Stimulated activated CD4-positive, alpha-beta T cell treated with anti-CD3 and anti-CD28 coated beads, TNF-alpha, amount 100 ng/mL, for 1 hour (primary cell): ENCODE measurements at regions not wholly inside any gene's neighbourhood (a gene's known extent, or its start where the extent isn't known, plus 50 kb on each side); places are given as distances from the start of the nearest gene placed in this dataset.
"Not testable (repeated sequence)": the region's sequence is repeated elsewhere in the genome, so short reads cannot be mapped to it uniquely, and the experiment has no call there.

Experiments
- DNase-seq, 3 donors: peaks; one replicate each; pipeline ENCODE4 v3.0.0-alpha.2; 2020; ENCODE audit warnings: low read depth in 3 of 3, low spot score in 1 of 3

DNA sequence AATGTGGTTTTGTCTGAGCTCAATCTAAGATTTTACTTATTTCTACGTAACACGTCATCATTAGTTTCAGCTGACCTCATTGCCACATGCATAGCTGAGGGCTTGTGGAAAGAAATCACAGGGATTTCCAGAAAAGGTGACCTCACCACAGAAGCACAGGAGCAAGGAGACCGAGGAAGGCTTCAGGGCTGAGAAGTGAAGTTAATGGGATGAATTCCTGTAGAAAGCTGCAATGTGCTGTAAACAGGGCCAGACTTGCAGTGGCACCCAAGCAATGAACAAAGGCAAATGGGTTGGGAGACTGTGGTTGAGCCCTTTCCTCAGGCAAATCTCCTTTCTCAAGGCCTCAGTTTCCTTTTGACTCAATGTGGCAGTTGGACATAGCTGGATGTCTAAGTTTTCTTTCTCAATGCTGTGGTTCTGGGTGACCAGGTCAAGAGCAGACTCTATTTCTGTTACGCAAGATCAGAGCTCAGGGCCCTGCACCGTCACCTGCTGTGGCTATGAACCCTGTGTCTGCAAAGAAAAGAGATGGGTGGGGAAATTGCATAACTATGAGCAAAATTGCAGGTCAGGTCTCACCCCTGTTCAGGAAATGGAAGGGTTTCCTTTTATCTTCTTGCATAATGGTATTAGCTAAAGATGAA is 252.2 kb upstream of the TBL1XR1 start:
- no peak for DNase-seq

DNA sequence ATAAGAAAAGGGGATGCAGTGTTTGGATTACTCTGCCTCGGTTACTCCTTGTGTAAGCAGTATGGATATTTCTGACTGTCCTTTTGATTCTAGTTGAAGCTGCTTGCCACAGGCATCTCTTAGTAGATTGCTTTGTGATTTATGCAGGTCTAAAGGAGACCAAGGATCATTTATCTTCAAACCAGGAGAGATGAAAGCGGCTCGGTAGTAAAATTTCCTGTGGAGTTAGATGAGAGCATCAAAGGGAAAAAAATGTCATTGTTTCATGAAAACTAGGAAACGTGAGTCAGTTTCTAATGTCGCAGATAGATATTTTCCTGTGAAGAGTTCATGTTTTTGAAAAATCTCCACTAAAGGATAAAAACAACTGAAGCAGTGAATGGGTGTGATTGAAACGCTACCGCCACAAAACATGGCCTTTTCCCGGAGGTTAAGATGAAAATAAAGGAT is 254.0 kb upstream of the TBL1XR1 start:
- DNase-seq: no peak

DNA sequence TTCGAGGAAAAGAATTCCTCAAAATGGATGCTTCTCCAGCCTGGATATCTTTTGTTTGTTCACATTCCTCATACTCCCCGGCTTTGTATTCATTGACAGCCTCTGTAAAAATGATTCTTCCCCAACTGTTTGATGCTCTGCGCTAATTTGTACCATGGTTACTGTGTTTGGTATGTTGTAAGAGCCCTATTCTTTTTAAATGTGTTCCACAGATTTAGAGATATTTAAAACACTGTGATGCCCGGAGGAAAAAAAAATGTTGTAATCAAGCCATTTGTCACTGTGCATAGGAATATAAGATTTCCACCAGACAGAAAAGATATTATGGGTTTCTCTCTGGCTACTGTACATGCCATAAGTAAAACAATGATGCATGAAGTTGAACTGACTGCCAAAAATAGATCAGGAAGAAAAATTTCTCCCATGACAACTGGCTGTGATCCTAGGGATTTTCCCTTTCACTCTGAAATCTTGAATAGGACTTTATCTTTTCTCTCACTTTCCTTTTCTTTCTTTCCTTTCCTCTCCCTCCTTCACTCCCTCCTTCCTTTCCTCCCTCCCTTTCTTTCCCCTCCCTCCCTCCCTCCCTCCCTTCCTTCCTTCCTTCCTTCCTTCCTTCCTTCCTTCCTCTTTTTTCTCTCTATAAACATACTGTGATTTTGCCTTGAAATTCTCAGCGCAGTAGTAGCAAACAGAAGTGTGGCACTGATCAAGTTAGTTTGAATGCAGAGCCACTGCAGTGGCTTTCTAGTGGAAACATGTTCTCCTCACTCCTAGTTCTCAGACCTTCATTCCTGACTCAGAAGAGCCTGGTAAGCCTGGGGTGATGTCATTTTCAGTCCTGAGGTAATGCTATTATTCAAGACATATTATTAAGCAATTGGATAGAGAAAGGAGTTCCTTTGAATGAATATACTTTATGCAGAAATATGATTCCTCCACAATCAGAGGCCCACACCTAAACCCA is 254.9 kb upstream of the TBL1XR1 start:
- no peak for DNase-seq

DNA sequence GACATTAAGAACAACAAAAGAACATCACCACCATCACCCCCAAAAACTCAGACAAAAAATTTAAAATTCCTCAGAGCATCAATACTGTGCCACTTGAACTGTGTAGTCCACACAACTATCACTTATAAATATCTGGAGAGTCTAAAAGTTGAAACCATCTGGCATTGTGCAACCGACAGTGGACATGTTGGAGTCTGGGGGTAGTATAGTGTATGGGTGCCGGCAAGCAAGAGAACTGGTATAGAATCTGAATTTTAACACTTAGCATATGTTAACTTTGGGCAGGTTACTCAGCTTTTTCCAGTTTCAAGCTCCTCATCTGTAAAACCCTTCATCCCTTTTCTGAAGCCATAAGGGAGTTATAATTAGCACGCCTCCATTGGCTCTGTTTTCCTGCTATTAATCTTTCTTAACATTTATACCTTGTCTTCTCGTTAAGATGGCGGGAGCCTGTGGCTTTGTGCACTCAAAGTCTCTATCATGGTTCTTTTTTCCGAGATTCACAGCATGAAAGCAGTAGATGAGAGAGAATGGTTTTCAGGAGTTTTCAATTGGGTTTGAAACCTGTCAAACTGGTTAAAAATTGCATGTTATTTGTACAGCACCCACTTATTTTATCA is 255.7 kb upstream of the TBL1XR1 start:
- no peak for DNase-seq

DNA sequence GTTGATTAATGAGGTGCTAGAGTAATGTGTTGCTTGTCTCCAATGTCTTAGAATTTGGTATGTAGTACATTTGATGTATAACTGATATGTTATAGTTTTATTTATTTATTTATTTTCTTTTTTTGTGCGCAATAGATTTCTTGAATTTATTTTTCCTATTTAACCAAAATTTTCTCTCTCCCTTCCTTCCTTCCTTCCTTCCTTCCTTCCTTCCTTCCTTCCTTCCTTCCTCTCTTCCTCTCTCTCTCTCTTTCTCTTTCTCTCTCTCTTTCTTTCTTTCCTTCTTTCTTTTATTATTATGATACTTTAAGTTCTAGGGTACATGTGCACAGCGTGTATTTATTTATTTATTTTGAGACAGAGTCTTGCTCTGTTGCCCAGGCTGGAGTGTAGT is 256.2 kb upstream of the TBL1XR1 start:
- DNase-seq: no peak

DNA sequence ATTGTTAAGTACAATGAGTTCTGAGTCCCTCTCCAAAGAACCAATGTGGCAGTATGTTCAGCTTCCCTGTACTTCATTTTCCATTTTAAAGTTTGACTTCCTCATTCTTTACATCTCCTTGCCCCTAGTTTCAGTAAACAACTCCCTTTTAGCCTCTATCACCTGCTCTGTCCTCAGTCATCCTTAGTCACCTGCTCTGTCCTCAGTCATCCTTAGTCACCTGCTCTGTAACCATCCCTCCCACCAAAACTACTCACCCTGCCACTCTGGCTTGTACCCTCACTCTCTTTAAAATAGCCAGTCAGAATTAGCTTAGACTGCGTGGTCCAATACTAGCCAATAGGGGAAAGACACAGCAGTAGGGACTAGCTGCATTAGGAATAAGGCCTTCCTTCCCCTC is 259.9 kb upstream of the TBL1XR1 start:
- DNase-seq: not testable (repeated sequence)

DNA sequence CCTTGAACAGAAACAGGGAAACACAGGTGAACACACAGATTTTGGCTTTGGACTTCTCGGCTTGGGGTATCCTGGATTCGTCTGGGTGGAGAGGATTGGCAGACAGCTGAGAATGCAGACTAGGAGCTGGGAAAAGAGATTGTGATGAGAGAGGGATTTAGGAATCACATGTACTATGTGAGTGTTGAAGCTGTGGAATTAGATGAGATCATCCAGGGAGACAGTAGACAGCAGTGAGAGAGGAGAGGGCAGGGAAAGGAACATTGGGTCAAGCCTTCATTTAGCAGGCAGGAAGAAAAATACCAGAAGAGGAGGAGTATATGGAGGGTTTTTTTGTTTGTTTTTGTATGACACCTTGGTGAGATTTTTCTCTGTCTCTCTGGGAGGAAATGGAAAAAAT is 262.1 kb upstream of the TBL1XR1 start:
- no peak for DNase-seq

DNA sequence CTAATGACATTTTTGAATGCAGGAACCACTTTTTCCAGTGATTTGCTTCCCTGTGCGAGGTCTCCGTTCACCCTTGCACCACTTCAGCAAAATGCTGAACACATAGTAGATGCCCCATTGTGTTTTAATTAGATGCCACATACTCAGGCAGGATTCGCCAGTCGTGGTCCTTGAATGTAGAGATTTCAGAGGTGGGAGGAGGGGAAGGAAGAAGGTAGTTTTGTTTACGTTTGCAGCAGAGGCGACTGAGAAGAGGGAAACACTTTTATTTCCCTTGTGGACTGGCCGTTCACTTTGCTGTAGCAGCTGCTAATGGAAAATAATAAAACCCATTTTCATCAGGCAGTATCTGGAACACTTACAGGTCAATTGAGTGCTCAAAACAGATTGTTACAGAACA is 262.8 kb upstream of the TBL1XR1 start:
- DNase-seq: no peak

DNA sequence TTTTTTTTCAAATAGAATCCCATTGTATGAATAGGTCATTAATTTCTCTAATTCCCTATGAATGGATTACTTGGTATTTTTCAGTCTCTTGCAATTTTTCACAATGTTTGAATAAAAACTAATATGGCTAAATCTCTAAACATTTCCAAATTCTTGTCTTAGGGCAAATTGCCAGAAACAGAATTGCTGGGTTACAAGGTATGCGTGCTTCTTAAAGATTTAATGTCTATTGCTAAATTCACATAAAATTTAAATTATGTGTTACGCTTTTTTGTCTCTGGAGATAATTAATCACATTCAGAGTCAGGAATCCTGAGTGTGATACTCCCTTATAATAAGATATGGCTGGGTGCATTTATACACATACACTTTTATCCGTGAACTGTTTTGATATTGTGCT is 264.5 kb upstream of the TBL1XR1 start:
- no peak for DNase-seq

DNA sequence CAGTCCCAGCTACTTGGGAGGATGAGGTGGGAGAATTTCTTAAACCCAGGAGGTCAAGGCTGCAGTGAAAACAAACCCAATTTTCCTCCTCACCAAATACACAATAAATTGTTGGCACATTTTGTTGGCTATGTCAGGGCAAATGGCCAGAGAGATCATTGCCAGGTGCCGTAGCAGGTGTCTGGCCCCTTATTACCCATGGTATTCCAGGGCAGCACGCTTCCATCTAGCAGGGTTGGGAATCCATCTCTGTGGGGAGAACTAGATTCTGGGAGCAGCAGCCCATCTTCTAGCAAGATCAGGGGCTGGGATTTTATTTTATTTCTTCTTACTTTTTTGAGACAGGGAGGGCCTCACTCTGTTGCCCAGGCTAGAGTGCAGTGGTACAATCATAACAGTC is 266.1 kb upstream of the TBL1XR1 start:
- not testable (repeated sequence) for DNase-seq

DNA sequence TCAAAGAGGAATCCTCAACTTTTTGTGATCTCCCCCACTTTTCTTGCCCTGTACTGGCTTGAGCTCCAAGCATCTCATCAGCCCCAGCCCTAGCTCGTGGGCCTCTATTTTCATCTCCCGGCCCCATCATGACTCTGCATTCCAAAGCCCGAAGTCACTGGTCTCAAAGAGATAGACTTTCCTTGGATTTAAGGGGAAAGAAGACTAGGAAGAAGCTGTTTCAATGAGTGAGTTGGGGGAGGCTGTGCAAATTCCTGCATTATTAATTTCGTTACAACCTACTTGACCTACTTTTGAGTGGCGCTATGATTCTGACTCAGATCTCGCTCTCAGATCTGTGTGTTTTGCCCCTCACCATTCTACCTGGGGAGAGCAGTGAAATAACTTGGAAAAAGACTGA is 266.6 kb upstream of the TBL1XR1 start:
- no peak for DNase-seq

DNA sequence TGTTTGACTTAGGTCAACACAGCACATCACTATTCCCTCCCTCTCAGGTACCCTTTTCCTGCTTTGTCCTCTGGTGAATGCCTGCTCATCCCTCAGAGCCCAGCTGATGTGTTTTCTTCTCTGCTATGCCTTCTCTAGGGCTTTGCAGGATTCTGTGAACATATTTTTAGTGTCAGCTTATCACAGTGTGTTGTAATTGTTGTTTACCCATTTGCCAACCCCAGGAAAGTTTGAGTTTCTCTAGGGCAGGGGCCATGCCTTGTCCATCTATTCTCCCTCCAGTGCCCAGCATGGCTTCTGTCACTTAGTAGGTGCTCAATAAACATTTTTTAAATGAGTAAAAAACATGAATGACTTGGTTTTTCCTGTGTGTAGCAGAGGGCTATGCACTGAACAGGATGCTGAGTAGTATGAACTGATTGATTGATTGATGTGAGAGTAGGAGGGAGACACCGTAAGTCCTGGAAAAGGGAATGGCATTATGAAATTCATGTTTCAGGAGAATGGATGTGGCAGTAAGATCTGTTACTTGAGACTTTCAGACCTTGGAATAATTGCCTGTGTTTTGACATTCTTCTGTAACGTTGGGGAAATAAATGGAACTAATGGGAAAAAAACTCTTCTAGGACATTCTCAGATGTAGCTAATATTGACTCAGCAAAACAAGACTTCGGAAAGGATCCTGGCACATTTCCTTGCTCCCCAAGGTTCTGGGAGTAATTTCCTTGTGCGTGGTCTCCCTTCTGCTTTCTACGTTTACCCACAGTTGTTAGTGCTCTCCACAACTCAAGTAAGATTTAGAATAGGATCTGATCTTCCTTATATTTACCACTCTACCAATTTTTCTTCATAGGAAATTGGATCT is 267.3 kb upstream of the TBL1XR1 start:
- no peak for DNase-seq

DNA sequence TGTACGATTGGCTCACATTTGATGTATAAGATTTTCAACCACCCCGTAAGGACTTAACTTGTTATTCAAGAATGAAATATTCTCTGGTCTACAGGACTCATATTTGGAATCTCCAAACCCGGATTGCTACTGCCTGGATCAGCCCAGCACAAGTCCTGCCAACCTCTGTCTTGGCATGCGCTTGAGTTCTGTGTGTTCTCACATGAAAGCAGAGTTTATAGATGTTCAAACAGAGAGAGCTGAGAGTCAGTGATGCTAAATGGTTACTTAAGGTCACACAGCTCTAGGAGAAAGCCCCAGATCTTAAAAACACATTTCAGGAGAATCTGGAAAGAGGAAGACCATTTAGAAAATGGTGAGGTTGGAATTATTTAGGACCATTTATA is 268.0 kb upstream of the TBL1XR1 start:
- DNase-seq: no peak

DNA sequence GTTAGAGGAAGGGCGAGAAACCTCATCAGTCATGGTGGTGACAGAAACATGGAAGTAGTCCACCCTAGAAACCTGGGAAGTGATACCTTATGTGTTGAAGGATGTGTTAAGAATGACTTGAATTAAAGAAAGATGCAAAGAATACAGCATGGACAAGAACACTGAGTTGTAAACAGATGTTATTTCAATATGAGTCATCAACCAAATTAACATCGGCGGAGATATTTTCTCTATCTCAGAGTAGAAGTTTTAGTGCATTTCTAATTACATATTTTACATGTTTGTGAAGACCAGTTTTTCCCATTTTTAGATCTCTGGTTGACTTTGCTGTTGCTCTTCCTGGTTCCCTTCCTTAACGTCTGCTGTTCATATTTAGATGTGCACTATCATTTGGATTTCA is 268.8 kb upstream of the TBL1XR1 start:
- no peak for DNase-seq

DNA sequence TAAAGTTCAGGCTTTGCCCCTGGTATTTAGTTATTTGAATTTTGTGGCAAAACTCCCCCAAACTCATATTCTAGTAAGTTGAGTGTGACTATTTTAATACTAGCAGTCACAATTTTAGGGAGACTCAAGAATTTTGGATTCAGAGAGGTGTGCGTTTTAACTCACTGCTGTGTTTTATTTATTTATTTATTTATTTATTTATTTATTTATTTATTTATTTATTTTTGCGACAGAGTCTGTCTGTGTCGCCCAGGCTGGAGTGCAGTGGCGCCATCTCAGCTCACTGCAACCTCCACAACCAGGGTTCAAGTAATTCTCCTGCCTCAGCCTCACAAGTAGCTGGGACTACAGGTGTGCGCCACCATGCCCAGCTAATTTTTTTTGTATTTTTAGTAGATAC is 269.3 kb upstream of the TBL1XR1 start:
- DNase-seq: not testable (repeated sequence)

DNA sequence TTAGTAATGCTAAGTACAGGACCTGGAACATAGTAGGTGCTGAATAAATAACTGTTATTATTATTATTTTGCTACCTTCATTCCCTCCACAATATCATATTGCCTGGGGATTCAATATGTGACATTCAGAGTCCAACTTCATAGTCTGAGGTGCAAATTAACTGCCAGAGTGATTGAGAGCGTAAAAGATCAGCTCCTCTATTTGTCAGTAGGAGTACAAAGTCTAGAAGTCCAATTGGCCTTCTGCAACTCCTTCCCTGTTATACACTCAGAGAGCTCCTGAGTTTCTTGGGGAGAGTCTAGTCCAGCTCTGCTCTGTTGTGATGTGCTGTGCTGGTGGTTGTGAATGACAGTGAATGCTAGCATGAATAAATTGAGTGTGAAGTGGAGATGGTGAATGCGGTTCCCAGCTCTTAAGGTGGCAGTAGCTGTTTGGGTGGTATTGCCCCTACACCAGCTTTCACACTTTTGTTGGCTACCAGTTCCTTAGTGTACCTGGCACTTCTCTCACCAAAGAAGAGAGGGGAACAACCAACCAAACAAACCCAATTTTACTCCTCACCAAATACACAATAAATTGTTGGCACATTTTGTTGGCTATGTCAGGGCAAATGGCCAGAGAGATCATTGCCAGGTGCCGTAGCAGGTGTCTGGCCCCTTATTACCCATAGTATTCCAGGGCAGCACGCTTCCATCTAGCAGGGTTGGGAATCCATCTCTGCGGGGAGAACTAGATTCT is 270.1 kb upstream of the TBL1XR1 start:
- DNase-seq: no peak

DNA sequence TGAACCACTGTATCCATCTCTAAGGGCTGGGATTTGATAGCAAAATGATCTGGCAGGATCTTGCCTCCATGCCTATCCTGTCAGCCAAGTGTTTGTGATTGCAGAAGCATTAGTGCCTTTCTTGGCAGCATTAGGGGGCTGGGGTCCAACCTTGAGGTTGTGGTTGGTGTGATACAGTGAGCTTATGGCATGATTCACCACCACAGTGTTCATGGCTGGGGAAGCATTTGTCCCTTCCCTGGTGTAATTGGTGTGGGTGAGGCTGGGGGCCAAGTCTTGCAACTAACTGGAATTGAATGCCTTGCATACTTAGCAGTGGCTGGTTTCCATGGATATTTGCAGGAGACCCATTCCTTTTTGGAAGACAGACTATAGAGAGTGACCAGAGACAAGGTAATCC is 271.0 kb upstream of the TBL1XR1 start:
- no peak for DNase-seq

DNA sequence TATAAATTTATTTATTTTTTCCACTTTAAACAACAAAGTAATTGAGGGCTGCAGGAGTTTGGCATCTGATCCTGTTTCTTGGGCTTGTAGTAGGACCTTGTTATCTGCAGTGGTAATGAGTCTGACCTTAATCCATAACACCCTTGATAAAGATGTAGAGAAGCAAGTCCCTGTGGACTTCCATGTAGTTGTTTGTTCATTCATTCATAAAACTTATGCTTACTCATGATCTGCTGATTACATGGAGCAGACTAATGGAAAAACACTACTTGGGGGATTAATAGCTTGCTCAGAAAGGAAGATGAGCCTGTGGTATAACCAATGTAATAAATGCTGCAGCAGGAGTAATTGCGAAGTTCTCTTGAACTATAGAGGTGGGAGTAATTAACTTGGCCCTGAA is 271.5 kb upstream of the TBL1XR1 start:
- no peak for DNase-seq

DNA sequence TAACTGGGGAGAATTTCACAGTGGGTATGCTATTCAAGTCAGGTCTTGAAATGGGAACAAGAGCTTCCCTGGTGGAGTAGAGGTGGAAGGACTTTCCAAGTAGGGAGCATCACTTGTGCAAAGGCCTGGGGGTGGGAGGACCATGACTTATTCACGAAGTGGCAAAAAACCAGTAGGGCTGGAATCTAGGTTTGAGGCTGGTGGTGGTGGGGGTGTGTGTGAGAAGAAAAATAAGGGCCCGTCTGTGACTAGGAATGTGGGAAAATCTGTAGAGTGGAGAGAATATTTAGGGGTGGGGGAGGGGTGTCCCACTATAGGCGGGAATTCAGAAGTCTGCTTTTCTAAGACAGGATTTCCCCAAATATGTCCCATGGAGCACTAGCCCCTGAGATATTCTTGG is 271.9 kb upstream of the TBL1XR1 start:
- DNase-seq: no peak

DNA sequence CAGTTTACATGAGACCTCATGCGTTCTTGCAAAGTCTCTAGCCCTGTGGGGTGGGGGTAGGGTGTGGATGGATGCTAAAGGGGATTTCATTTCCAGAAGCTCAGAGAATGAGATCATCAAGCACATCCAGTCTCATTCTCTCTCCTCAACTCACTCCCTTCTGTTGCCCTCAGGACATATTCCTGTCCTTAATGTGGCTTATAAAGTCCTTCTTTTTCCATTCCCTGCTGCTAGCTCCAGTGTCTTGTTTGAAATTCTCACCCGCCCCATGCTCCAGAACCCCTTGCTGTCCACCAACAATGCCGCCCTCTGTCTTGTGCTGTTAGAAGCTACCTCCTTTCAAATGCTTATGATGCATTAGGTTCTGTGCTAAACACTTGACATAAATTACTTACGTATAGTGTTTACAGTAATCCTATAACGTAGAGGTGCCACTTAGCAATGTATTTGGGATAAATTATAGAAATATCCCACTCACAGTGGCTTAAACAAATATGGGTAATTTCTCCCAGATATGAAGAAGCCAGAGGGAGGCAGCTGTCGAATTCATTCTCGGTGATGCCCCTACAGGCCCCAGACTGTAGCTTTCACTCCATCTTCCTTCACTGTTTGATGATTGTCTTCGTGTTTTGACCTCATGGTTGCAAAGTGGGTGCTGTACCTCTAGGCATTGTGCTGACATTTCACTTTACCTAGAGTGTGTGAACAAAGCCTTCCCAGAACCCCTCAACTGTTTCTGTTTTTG is 273.1 kb upstream of the TBL1XR1 start:
- no peak for DNase-seq
